ENCODE measurements at regions not wholly inside any gene's neighbourhood (a gene's known extent, or its start where the extent isn't known, plus 50 kb on each side); places are given as distances from the start of the nearest gene placed in this dataset.

DNA sequence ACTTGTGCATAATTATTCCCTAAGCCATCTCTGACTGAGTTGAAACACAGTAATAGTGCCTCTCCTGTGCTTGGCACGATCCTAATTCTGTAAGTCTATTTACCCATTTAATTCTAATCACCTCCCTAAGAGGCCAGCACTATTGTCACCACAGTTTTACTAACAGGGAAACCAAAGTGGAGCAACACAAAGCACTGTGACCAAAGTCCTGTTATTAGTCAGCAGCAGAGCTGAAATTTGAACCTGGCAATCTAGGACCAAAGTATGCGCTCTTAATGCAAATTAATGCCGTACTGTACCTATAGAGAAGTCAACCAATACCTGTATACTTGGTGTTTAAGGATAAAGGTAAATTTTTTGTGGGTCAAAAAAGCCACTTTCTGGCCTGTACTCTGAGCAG is 77.1 kb upstream of the CNTLN start:
- Histone ChIP-seq H3K4me1 (ENCODE audit: control insufficient read depth, insufficient read depth, low read length) (no peaks in the 10 kb centered on the region), H2BK120ac (ENCODE audit: low read depth, low read length) (no peak overlapping the region), H3K4ac (ENCODE audit: low read depth, low read length) (no peak overlapping the region), H3K9me1 (ENCODE audit: insufficient read depth, low read length) (no peaks in the 10 kb centered on the region), H2AK5ac (ENCODE audit: low read depth, low read length) (no peak overlapping the region), H2AK9ac (replicated peaks; ENCODE audit: low read depth, low read length, poor library complexity) (no peak overlapping the region), H4K91ac (ENCODE audit: insufficient read depth, low read depth, low read length) (no peak overlapping the region), H3K4me2 (ENCODE audit: low read depth, low read length) (no peak overlapping the region), H4K5ac (ENCODE audit: low read depth, low read length) (no peak overlapping the region), H2AFZ (replicated peaks; ENCODE audit: low read length, poor library complexity) (no peak overlapping the region), H3K14ac (replicated peaks; ENCODE audit: low read depth, low read length) (no peak overlapping the region), H2BK15ac (ENCODE audit: low read depth, low read length) (no peak overlapping the region), H3K79me1 (ENCODE audit: low read depth in 1 of 2, low read length in 2 of 2) (no peaks in the 10 kb centered on the region), H3K56ac (ENCODE audit: extremely low read depth, insufficient read depth, low read length) (no peak overlapping the region), H3K27me3 (ENCODE audit: control insufficient read depth, insufficient read depth, low read length) (no peaks in the 10 kb centered on the region), H2BK5ac (ENCODE audit: low read depth, low read length, poor library complexity, severe bottlenecking) (no peak overlapping the region), H3K9ac (ENCODE audit: low read depth, low read length) (no peak overlapping the region), H2BK20ac (ENCODE audit: low read depth, low read length) (no peak overlapping the region), H3K4me3 (ENCODE audit: insufficient read depth, low read depth, low read length) (no peak overlapping the region), H4K8ac (ENCODE audit: low read depth in 2 of 2, low read length in 2 of 2) (no peak overlapping the region), H3K36me3 (ENCODE audit: control insufficient read depth, insufficient read depth, low read length) (no peaks in the 10 kb centered on the region), H4K20me1 (ENCODE audit: insufficient read depth, low read length) (no peaks in the 10 kb centered on the region), H3K9me3 (ENCODE audit: control insufficient read depth, insufficient read depth, low read length) (no peaks in the 10 kb centered on the region), H3K18ac (ENCODE audit: low read depth, low read length) (no peak overlapping the region), H3K27ac (ENCODE audit: insufficient read depth, low read length) (no peak overlapping the region), H3K23ac (ENCODE audit: low read depth, low read length) (no peak overlapping the region)
- WGBS, 2 experiments (ENCODE audit: extremely low coverage in 2 of 2, insufficient read length in 1 of 2): no CpG with 5 or more reads among the region's 3 CpGs
- ChIA-PET POLR2A (ENCODE audit: unreplicated experiment) (no interaction called here), CTCF (interaction anchor here (0.6 kb wide), 1 partner anchor 19 kb away, joined by 4 read pairs; no protein-coding TSS in a partner anchor)
- dilution Hi-C loops (cut with HindIII; ENCODE audit: low sequenced_read_pairs, unreplicated experiment) (no loop called here), in situ Hi-C loops (cut with MboI; ENCODE audit: low sequenced_read_pairs) (no loop called here), intact Hi-C loops (cut with micrococcal nuclease) (no loop called here)
- no TSS peak for BruUV-seq (replicated peaks)
- TF ChIP-seq POLR2A (IDR thresholded peaks at IDR 0.05; ENCODE audit: low read depth, low read length) (no peak), RCOR1 (IDR thresholded peaks at IDR 0.05; ENCODE audit: insufficient replicate concordance, low read length) (no peak), ELK1 (IDR thresholded peaks at IDR 0.05; ENCODE audit: borderline replicate concordance, low read depth, low read length) (no peak), RAD21 (IDR thresholded peaks at IDR 0.05; ENCODE audit: low read length) (no peak), MAFK (IDR thresholded peaks at IDR 0.05; ENCODE audit: low read depth, low read length) (no peak), CTCF (conservative IDR thresholded peaks at IDR 0.05; ENCODE audit: low read depth, low read length) (no peak), MXI1 (IDR thresholded peaks at IDR 0.05; ENCODE audit: borderline replicate concordance, low read depth, low read length) (no peak), USF2 (IDR thresholded peaks at IDR 0.05; ENCODE audit: low read depth, low read length) (no peak), CHD1 (IDR thresholded peaks at IDR 0.05; ENCODE audit: low read depth, low read length) (no peak), MAZ (IDR thresholded peaks at IDR 0.05; ENCODE audit: borderline replicate concordance, low read depth, low read length) (no peak), SMC3 (IDR thresholded peaks at IDR 0.05; ENCODE audit: low read depth, low read length) (no peak), BHLHE40 (IDR thresholded peaks at IDR 0.05; ENCODE audit: low read depth, low read length) (no peak), NFE2L2 (IDR thresholded peaks at IDR 0.05; ENCODE audit: low read depth, low read length) (no peak), FOS (IDR thresholded peaks at IDR 0.05; ENCODE audit: low read depth, low read length) (no peak), CEBPB (IDR thresholded peaks at IDR 0.05; ENCODE audit: low read depth, low read length) (no peak), RFX5 (IDR thresholded peaks at IDR 0.05; ENCODE audit: low read depth, low read length) (no peak)
- ATAC-seq (ENCODE audit: low read depth) (no peak), DNase-seq (no peak)

Data from IMR-90 (cell line).